HCT116 (cell line): ENCODE measurements at regions not wholly inside any gene's neighbourhood (a gene's known extent, or its start where the extent isn't known, plus 50 kb on each side); places are given as distances from the start of the nearest gene placed in this dataset.

Experiments
- CEBPB ChIP-seq: IDR thresholded peaks from 2 replicates; pipeline ENCODE4 v1.6.1; 2012; ENCODE audit warnings: low read depth
- EZH2 ChIP-seq: fragments of 200-600 bp; sonication (generic); IDR thresholded peaks from 2 replicates; pipeline ENCODE4 v1.6.1; 2017; ENCODE audit warnings: antibody characterized with exemption, mixed run types
- FOSL1 ChIP-seq: IDR thresholded peaks from 2 replicates; pipeline ENCODE4 v1.6.1; 2012; ENCODE audit warnings: low read depth
- POLR2A ChIP-seq: IDR thresholded peaks from 2 replicates; pipeline ENCODE4 v1.7.0; 2011; ENCODE audit warnings: borderline replicate concordance; ENCODE audit not compliant: insufficient read depth, insufficient read length; ENCODE audit errors: extremely low read depth
- POLR2AphosphoS5 ChIP-seq: IDR thresholded peaks from 2 replicates; pipeline ENCODE4 v1.6.1; 2011; ENCODE audit warnings: mild to moderate bottlenecking, low read depth, low read length, moderate library complexity
- SIN3A ChIP-seq: IDR thresholded peaks from 2 replicates; pipeline ENCODE4 v1.6.1; 2012; ENCODE audit warnings: low read depth
- TF ChIP-seq, protein P1 (sequence below), 3 experiments: fragments of 200-600 bp in 1 of 3; sonication (generic) in 1 of 3; IDR thresholded peaks in 2 of 3; conservative IDR thresholded peaks in 1 of 3; 2 replicates each; pipeline ENCODE4 v1.5.1; 2012 to 2017; ENCODE audit warnings: low read depth in 2 of 3, low read length in 2 of 3, antibody characterized with exemption in 1 of 3, borderline replicate concordance in 1 of 3, control low read depth in 1 of 3, mild to moderate bottlenecking in 1 of 3, mixed read lengths in 1 of 3, mixed run types in 1 of 3, moderate library complexity in 1 of 3; ENCODE audit not compliant: insufficient read depth in 1 of 3
- TF ChIP-seq, protein P2 (sequence below): IDR thresholded peaks from 2 replicates; pipeline ENCODE4 v1.6.1; 2012
- TF ChIP-seq, protein P3 (sequence below): IDR thresholded peaks from 2 replicates; pipeline ENCODE4 v1.6.1; 2012; ENCODE audit warnings: low read depth

DNA sequence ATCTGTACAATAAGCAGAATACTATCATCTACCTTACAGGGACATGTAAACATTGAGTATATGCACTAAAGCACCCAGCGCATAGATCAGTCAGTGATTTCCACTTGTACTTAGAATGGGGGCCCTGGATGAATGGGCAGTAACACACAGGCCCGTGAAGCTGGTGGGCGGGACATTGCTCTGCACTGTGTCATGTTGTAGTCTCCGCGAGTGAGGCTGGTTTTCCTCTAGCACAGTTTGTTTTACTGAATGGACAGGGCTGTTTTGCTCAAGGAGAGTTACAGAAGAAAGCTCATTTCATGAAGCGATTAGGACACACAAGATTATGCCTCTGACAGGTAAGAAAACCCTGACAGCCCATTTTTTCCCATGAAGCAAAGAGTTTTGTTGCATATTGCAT, 86.4 kb upstream of the SOX21 start:
- TF ChIP-seq, protein P1, sequence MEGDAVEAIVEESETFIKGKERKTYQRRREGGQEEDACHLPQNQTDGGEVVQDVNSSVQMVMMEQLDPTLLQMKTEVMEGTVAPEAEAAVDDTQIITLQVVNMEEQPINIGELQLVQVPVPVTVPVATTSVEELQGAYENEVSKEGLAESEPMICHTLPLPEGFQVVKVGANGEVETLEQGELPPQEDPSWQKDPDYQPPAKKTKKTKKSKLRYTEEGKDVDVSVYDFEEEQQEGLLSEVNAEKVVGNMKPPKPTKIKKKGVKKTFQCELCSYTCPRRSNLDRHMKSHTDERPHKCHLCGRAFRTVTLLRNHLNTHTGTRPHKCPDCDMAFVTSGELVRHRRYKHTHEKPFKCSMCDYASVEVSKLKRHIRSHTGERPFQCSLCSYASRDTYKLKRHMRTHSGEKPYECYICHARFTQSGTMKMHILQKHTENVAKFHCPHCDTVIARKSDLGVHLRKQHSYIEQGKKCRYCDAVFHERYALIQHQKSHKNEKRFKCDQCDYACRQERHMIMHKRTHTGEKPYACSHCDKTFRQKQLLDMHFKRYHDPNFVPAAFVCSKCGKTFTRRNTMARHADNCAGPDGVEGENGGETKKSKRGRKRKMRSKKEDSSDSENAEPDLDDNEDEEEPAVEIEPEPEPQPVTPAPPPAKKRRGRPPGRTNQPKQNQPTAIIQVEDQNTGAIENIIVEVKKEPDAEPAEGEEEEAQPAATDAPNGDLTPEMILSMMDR (IDR thresholded peaks at IDR 0.05 in 2 of 3, conservative IDR thresholded peaks at IDR 0.05 in 1 of 3; ENCODE audit: borderline replicate concordance in 1 of 3, insufficient read depth in 1 of 3, low read depth in 2 of 3, low read length in 2 of 3): no peak
- TF ChIP-seq, protein P2, sequence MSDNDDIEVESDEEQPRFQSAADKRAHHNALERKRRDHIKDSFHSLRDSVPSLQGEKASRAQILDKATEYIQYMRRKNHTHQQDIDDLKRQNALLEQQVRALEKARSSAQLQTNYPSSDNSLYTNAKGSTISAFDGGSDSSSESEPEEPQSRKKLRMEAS: no peak
- TF ChIP-seq EZH2 (no peak), POLR2A (no peak), POLR2AphosphoS5 (no peak), SIN3A (no peak), CEBPB (no peak), FOSL1 (no peak)
- TF ChIP-seq, protein P3, sequence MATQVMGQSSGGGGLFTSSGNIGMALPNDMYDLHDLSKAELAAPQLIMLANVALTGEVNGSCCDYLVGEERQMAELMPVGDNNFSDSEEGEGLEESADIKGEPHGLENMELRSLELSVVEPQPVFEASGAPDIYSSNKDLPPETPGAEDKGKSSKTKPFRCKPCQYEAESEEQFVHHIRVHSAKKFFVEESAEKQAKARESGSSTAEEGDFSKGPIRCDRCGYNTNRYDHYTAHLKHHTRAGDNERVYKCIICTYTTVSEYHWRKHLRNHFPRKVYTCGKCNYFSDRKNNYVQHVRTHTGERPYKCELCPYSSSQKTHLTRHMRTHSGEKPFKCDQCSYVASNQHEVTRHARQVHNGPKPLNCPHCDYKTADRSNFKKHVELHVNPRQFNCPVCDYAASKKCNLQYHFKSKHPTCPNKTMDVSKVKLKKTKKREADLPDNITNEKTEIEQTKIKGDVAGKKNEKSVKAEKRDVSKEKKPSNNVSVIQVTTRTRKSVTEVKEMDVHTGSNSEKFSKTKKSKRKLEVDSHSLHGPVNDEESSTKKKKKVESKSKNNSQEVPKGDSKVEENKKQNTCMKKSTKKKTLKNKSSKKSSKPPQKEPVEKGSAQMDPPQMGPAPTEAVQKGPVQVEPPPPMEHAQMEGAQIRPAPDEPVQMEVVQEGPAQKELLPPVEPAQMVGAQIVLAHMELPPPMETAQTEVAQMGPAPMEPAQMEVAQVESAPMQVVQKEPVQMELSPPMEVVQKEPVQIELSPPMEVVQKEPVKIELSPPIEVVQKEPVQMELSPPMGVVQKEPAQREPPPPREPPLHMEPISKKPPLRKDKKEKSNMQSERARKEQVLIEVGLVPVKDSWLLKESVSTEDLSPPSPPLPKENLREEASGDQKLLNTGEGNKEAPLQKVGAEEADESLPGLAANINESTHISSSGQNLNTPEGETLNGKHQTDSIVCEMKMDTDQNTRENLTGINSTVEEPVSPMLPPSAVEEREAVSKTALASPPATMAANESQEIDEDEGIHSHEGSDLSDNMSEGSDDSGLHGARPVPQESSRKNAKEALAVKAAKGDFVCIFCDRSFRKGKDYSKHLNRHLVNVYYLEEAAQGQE: no peak
